ENCODE measurements at regions not wholly inside any gene's neighbourhood (a gene's known extent, or its start where the extent isn't known, plus 50 kb on each side); places are given as distances from the start of the nearest gene placed in this dataset.

- no peaks in the 10 kb centered on the region for H3K27me3 Mint-ChIP-seq (ENCODE audit: insufficient read depth)
- H3K4me3 Mint-ChIP-seq: no peak overlapping the region
- H3K4me1 ChIP-seq (ENCODE audit: control insufficient read depth, insufficient read depth, low read length): peaks cover 4% of the 10 kb centered on the region
- TF ChIP-seq CTCF (conservative IDR thresholded peaks at IDR 0.05): no peak
- no peaks in the 10 kb centered on the region for H3K36me3 Mint-ChIP-seq (ENCODE audit: low read depth)
- peaks cover 9% of the 10 kb centered on the region for H3K4me1 Mint-ChIP-seq
- 83 to 100% methylated on average over 1 to 2 of the region's 2 CpGs for WGBS, 2 experiments (ENCODE audit: insufficient coverage in 1 of 2, insufficient read length in 1 of 2)
- no peak overlapping the region for H3K27ac ChIP-seq (ENCODE audit: low read depth, low read length)
- H3K9me3 Mint-ChIP-seq: no peaks in the 10 kb centered on the region
- H3K27ac Mint-ChIP-seq: no peak overlapping the region
- no peak overlapping the region for H3K9ac ChIP-seq (ENCODE audit: extremely low read depth, low read length, poor library complexity, severe bottlenecking)
- H3K9me3 ChIP-seq (ENCODE audit: control insufficient read depth, low read length): no peaks in the 10 kb centered on the region
- no peak overlapping the region for H3K4me3 ChIP-seq (ENCODE audit: low read length)
- no peaks in the 10 kb centered on the region for H3K27me3 ChIP-seq (ENCODE audit: control insufficient read depth, insufficient read depth, low read length, poor library complexity, severe bottlenecking)
- H3K36me3 ChIP-seq (ENCODE audit: control insufficient read depth, insufficient read depth, low read length): no peaks in the 10 kb centered on the region
- DNase-seq: no peak
Measured at GRCh38 chr9:24385077-24385476, 160.6 kb downstream of the IZUMO3 start.

DNA sequence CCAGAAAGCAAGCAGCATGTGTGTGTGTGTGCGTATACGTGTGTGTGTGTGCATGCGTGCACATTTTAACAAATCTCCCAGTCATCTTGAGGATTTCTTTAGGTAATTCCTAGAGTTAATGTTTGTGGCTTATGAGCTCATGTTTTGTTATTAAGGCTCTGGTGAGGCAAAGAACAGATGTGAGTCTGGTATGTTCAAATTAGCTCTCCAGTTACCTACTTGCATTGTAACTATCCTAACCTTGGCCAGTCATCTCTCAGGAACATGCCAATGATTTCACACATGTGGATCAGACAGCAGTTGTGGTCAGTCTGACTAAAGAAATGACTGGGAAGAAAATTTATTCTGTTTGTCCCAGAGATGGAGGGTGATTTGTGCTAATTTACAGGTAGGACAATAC, 163.1 kb downstream of the IZUMO3 start:
- H3K4me1 Mint-ChIP-seq: peaks cover 9% of the 10 kb centered on the region
- Histone ChIP-seq H3K9me3 (ENCODE audit: control insufficient read depth, low read length) (no peaks in the 10 kb centered on the region), H3K27ac (ENCODE audit: low read depth, low read length) (no peak overlapping the region), H3K4me3 (ENCODE audit: low read length) (no peak overlapping the region), H3K4me1 (ENCODE audit: control insufficient read depth, insufficient read depth, low read length) (peaks cover 4% of the 10 kb centered on the region), H3K36me3 (ENCODE audit: control insufficient read depth, insufficient read depth, low read length) (no peaks in the 10 kb centered on the region), H3K9ac (ENCODE audit: extremely low read depth, low read length, poor library complexity, severe bottlenecking) (no peak overlapping the region), H3K27me3 (ENCODE audit: control insufficient read depth, insufficient read depth, low read length, poor library complexity, severe bottlenecking) (no peaks in the 10 kb centered on the region)
- WGBS, 2 experiments (ENCODE audit: insufficient coverage in 1 of 2, insufficient read length in 1 of 2): 96% methylated on average over 3 of the region's 3 CpGs; no CpG with 5 or more reads in 1 of the 2 experiments
- H3K4me3 Mint-ChIP-seq: no peak overlapping the region
- TF ChIP-seq CTCF (conservative IDR thresholded peaks at IDR 0.05): no peak
- H3K27ac Mint-ChIP-seq: no peak overlapping the region
- no peaks in the 10 kb centered on the region for H3K27me3 Mint-ChIP-seq (ENCODE audit: insufficient read depth)
- DNase-seq: no peak
- H3K9me3 Mint-ChIP-seq: no peaks in the 10 kb centered on the region
- no peaks in the 10 kb centered on the region for H3K36me3 Mint-ChIP-seq (ENCODE audit: low read depth)

DNA sequence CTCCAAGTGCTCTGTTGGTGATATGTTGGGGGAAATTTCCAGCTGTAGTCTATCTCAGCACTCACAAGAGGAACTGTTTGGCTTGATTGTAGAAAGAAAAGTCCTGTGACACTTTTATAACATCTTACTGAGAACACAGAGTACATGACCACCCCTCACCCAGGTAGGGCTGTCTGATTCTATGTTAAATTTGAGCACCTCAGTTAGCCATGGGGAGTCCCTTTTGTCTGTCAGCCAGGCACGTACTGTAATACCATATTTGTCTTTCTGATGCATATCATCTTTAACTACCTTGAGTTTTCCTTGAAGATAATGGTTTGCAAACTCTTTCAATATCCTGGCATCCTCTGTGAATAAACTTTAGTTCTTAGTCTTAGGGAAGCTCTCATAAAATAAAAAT, 164.5 kb downstream of the IZUMO3 start:
- Mint-ChIP-seq H3K36me3 (ENCODE audit: low read depth) (no peaks in the 10 kb centered on the region), H3K4me3 (no peak overlapping the region), H3K9me3 (peaks cover 5% of the 10 kb centered on the region), H3K27me3 (ENCODE audit: insufficient read depth) (no peaks in the 10 kb centered on the region), H3K4me1 (peaks cover 9% of the 10 kb centered on the region), H3K27ac (peak overlapping the region; percentile 22)
- no peak for TF ChIP-seq CTCF (conservative IDR thresholded peaks at IDR 0.05)
- DNase-seq: no peak
- Histone ChIP-seq H3K27me3 (ENCODE audit: control insufficient read depth, insufficient read depth, low read length, poor library complexity, severe bottlenecking) (no peaks in the 10 kb centered on the region), H3K4me3 (ENCODE audit: low read length) (no peak overlapping the region), H3K9ac (ENCODE audit: extremely low read depth, low read length, poor library complexity, severe bottlenecking) (no peak overlapping the region), H3K9me3 (ENCODE audit: control insufficient read depth, low read length) (peaks cover 6% of the 10 kb centered on the region), H3K4me1 (ENCODE audit: control insufficient read depth, insufficient read depth, low read length) (peaks cover 4% of the 10 kb centered on the region), H3K27ac (ENCODE audit: low read depth, low read length) (no peak overlapping the region), H3K36me3 (ENCODE audit: control insufficient read depth, insufficient read depth, low read length) (no peaks in the 10 kb centered on the region)
- 71% methylated on average over 1 of the region's 1 CpG; no CpG with 5 or more reads in 1 of the 2 experiments for WGBS, 2 experiments (ENCODE audit: insufficient coverage in 1 of 2, insufficient read length in 1 of 2)
